LNCaP clone FGC (cell line): ENCODE measurements at regions not wholly inside any gene's neighbourhood (a gene's known extent, or its start where the extent isn't known, plus 50 kb on each side); places are given as distances from the start of the nearest gene placed in this dataset.

Source experiments
- DNase-seq: peaks from one replicate; pipeline ENCODE4 v3.0.0-alpha.2; 2011; ENCODE audit warnings: low read depth
- H3K4me3 ChIP-seq: 2 replicates; pipeline ENCODE4 v1.5.1; 2011; ENCODE audit warnings: mild to moderate bottlenecking, low read depth, low read length, control low read depth
- CTCF ChIP-seq: IDR thresholded peaks from 2 replicates; pipeline ENCODE4 v1.5.1; 2012; ENCODE audit warnings: mild to moderate bottlenecking; ENCODE audit not compliant: control insufficient read depth, insufficient read depth; ENCODE audit errors: extremely low read depth

DNA sequence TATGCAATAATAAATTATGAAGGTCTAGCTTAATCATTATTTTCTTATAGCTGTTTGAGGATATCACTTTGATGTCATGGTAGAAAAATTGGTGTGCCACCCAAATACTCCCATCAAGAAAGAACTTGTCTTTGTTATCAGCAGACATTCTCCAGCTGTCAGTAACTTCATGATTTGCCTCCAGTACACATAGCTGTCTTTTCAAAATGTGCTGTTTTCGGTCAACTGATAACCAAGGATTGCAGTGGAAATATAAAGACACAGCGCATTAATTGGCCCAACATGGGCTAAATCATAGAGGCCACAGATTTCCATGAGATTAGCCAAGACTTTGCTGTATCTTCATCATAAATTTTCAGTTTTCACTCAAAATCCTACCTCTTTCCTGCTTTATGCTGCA is 993.5 kb upstream of the SEMA6A start:
- H3K4me3 ChIP-seq, result no peak overlapping the region
- no peak for DNase-seq
- no peak for TF ChIP-seq CTCF

GRCh38 chr5:117562647-117563046 is 988.0 kb upstream of the SEMA6A start:
- DNase-seq, result no peak
- no peak overlapping the region for H3K4me3 ChIP-seq
- no peak for TF ChIP-seq CTCF

DNA sequence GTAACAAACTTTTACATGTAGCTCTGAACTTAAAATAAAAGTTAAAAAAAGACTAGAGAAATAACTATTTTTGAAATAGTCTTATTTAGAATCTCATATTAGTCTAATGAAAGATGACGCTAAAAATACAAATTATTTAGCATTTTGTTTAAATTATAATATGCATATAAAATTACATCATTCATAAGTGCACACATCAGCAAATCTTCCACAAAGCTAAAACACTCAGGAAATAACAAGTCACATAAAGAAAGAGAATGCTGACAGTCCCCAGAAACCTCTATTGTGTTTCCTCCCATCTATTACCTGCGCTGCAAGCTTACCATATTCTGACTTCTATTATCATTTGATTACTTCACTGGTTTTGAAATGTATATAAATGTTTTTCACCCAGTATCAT is 986.9 kb upstream of the SEMA6A start:
- no peak for DNase-seq
- H3K4me3 ChIP-seq, result no peak overlapping the region
- no peak for TF ChIP-seq CTCF

DNA sequence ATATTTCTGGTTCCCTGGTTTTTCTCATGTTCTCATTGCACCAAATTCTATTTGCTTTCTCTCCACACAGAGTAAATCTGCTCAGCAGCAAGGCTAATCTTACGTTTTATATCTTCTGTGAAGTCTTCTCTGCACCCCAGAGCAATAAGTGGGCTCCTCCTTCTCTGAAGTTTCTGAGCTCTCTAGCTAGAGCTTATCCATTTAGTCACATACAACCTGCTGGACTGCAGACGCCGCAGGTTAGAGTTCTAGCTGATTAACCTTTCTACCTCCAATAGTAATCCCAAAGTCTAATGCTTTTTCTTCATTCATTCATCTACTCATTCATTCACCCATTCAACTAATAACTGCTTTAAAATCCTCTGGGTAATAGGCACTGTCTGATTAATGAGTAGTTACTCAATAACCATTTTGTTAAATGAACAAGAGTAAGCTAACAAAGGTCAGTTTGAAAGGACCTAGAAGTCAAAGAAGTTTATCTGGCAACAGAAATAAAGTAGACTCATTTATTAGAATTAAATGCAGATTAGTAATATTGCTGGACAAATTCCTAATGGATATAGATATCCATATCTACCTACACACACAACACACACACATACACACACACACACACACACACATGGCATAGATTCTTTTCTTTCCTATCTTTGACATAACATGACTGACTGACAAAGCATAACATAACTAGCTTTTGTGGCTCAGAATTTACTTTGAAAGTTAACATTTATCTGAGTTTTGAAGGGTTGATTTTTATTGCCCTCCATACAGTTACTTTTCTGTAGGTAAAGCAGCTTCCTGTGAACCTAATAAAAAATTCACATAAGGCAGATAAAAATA is 984.6 kb upstream of the SEMA6A start:
- DNase-seq, result no peak
- H3K4me3 ChIP-seq, result no peak overlapping the region
- TF ChIP-seq CTCF, result no peak

DNA sequence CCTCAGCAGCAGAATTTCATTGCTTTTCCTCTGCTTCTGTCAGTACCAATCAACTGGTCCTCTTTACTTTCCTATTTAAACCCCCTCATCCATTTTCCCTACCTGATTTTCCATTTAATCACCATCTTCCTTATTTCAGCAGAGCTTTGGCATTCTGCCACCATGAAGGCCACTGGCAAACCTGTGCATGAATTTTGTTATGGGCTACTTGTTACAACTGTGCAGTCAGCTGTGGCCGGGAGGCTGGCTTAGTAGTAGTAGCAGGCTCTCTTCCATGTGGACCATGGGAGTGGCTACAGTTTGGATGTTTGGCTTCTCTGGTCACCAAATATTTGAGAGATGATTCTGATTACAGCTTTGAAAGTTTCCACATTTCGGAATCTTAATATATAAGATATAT is 976.6 kb upstream of the SEMA6A start:
- no peak for DNase-seq
- TF ChIP-seq CTCF, result no peak
- H3K4me3 ChIP-seq, result no peak overlapping the region

- H3K4me3 ChIP-seq, result no peak overlapping the region
- no peak for TF ChIP-seq CTCF
- DNase-seq, result no peak
These were observed 972.6 kb upstream of the SEMA6A start for GRCh38 chr5:117547192-117547591.

DNA sequence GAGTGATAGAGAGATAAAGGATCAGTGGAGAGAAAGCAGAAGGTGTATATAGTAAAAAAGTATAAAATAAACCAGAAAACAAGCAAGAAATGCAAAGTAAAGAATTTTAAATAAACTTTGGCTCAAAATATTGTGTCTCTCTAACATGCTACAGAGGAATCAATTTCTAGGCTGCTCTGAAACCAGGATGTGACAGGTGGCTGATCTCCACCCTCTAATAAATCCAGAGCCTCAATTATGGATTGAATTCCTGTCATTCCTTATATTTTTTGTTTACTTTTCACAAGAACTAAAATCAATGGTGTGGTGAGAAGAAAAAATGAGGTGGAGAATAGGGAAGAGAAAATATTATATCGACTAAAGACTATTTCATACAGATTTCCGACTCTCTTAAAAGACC is 965.1 kb upstream of the SEMA6A start:
- TF ChIP-seq CTCF, result no peak
- DNase-seq, result no peak
- no peak overlapping the region for H3K4me3 ChIP-seq
